ENCODE measurements at regions not wholly inside any gene's neighbourhood (a gene's known extent, or its start where the extent isn't known, plus 50 kb on each side); places are given as distances from the start of the nearest gene placed in this dataset.

- H3K9ac ChIP-seq, result no peak overlapping the region
- TF ChIP-seq CTCF (IDR thresholded peaks at IDR 0.05), result no peak
- no peak overlapping the region for H3K4me2 ChIP-seq (ENCODE audit: low read length)
- no peaks in the 10 kb centered on the region for H3K79me2 ChIP-seq
- no peaks in the 10 kb centered on the region for H3K36me3 ChIP-seq (ENCODE audit: control insufficient read depth, insufficient read depth, low read length)
- H3K27ac ChIP-seq, result no peak overlapping the region
- H2AFZ ChIP-seq, result no peak overlapping the region
- no peak overlapping the region for H3K4me3 ChIP-seq (ENCODE audit: low read depth, low read length)
- H3K27me3 ChIP-seq (ENCODE audit: control insufficient read depth, insufficient read depth, low read length), result no peaks in the 10 kb centered on the region
- H3K9me3 ChIP-seq (ENCODE audit: control insufficient read depth, low read length), result no peaks in the 10 kb centered on the region
- H3K4me1 ChIP-seq, result no peaks in the 10 kb centered on the region
Measured at GRCh38 chr3:154786724-154787123, 293.4 kb upstream of the MME start.

DNA sequence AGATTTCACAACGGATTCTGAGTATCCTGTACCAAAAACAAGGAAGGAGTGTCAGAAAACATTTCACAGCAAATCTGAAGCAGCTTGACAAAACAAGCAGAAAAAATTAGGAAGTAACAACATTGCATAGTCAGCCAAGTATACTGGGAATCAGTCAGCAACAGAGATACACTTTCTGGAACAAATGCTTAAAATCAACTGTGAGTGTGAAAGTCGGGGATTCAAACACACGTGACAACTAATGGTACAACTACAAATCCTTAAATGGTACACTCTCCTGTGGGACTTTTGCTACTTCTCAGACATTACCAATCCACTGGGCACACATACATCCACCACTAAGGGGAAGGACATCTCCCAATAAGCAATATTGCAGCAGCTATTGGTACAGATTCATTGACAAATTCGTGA is 296.6 kb upstream of the MME start:
- no peaks in the 10 kb centered on the region for H3K4me1 ChIP-seq
- H3K79me2 ChIP-seq, result no peaks in the 10 kb centered on the region
- H3K4me3 ChIP-seq (ENCODE audit: low read depth, low read length), result no peak overlapping the region
- H3K27me3 ChIP-seq (ENCODE audit: control insufficient read depth, insufficient read depth, low read length), result no peaks in the 10 kb centered on the region
- no peaks in the 10 kb centered on the region for H3K9me3 ChIP-seq (ENCODE audit: control insufficient read depth, low read length)
- H3K36me3 ChIP-seq (ENCODE audit: control insufficient read depth, insufficient read depth, low read length), result no peaks in the 10 kb centered on the region
- H3K4me2 ChIP-seq (ENCODE audit: low read length), result no peak overlapping the region
- H3K27ac ChIP-seq, result no peak overlapping the region
- no peak overlapping the region for H2AFZ ChIP-seq
- TF ChIP-seq CTCF (IDR thresholded peaks at IDR 0.05), result no peak
- no peak overlapping the region for H3K9ac ChIP-seq

DNA sequence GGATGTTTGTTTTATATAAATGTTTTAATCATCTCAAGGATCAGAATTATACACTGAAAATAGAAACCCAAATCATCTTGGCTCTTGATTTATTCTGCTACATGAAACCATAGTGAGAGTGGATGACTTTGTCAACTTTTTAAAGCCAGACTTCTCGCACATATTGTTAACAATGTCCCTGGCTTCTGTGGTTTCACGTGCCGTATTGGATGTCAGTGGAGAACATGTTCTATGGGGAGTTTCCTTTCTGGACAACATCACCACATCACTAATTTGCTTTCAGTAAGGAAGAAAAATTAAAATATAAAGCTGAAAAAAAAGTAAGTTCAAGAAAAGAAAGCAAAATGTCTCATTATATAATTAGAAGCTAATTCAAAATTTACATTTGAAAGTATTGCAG is 297.1 kb upstream of the MME start:
- no peaks in the 10 kb centered on the region for H3K9me3 ChIP-seq (ENCODE audit: control insufficient read depth, low read length)
- no peak overlapping the region for H3K9ac ChIP-seq
- H3K36me3 ChIP-seq (ENCODE audit: control insufficient read depth, insufficient read depth, low read length), result no peaks in the 10 kb centered on the region
- no peak overlapping the region for H3K27ac ChIP-seq
- no peaks in the 10 kb centered on the region for H3K4me1 ChIP-seq
- H3K4me3 ChIP-seq (ENCODE audit: low read depth, low read length), result no peak overlapping the region
- no peak for TF ChIP-seq CTCF (IDR thresholded peaks at IDR 0.05)
- no peaks in the 10 kb centered on the region for H3K27me3 ChIP-seq (ENCODE audit: control insufficient read depth, insufficient read depth, low read length)
- H2AFZ ChIP-seq, result no peak overlapping the region
- H3K4me2 ChIP-seq (ENCODE audit: low read length), result no peak overlapping the region
- H3K79me2 ChIP-seq, result no peaks in the 10 kb centered on the region

DNA sequence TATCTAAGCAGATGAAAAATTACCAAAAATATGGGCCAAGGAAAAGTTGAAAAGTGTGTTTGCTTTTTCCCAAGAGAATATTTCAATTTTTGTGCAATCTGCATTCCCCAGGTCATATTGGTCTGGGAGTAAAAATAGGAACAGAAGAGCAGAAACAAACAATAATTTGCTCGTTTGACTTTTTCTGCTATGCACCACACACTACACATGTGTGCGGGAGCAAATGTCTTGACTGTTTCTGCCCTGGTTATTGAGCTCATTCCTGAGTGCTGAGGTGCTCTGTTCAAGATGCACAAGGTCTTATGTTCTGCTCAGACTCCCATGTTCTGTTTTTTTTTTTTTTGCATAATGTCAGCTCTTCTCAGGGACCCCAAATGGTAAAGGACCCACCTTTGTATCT is 298.0 kb upstream of the MME start:
- Histone ChIP-seq H3K4me3 (ENCODE audit: low read depth, low read length) (no peak overlapping the region), H3K79me2 (no peaks in the 10 kb centered on the region), H3K4me2 (ENCODE audit: low read length) (no peak overlapping the region), H3K9ac (no peak overlapping the region), H3K4me1 (no peaks in the 10 kb centered on the region), H2AFZ (no peak overlapping the region), H3K27me3 (ENCODE audit: control insufficient read depth, insufficient read depth, low read length) (no peaks in the 10 kb centered on the region), H3K36me3 (ENCODE audit: control insufficient read depth, insufficient read depth, low read length) (no peaks in the 10 kb centered on the region), H3K9me3 (ENCODE audit: control insufficient read depth, low read length) (no peaks in the 10 kb centered on the region), H3K27ac (no peak overlapping the region)
- no peak for TF ChIP-seq CTCF (IDR thresholded peaks at IDR 0.05)

DNA sequence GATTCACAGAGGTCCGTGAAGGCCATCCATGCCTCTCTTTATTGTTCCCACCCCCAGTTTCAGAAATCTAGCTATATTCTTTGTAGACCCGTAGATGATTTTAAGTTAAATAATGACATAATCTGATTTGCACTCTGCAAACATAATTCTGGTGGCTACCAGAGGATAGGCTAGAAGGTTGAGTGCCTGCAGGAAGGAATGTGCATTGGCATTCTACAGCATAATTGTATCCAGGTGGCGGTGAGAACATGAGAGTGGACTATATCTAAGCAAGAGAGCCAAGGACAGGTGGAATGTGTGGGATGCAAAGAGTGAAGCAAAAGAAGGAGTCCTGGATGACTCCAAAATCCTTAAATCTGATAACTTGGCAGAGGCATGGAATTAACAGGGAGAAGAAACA is 298.5 kb upstream of the MME start:
- no peak overlapping the region for H3K27ac ChIP-seq
- H3K4me2 ChIP-seq (ENCODE audit: low read length), result no peak overlapping the region

More for the DNA sequence above, 298.5 kb upstream of the MME start:
- H3K4me1 ChIP-seq, result no peaks in the 10 kb centered on the region
- H3K9ac ChIP-seq, result no peak overlapping the region
- no peak overlapping the region for H3K4me3 ChIP-seq (ENCODE audit: low read depth, low read length)
- H3K79me2 ChIP-seq, result no peaks in the 10 kb centered on the region
- no peaks in the 10 kb centered on the region for H3K27me3 ChIP-seq (ENCODE audit: control insufficient read depth, insufficient read depth, low read length)
- H3K36me3 ChIP-seq (ENCODE audit: control insufficient read depth, insufficient read depth, low read length), result no peaks in the 10 kb centered on the region
- TF ChIP-seq CTCF (IDR thresholded peaks at IDR 0.05), result no peak
- H3K9me3 ChIP-seq (ENCODE audit: control insufficient read depth, low read length), result no peaks in the 10 kb centered on the region
- H2AFZ ChIP-seq, result no peak overlapping the region

All from parathyroid adenoma (tissue), 2 donors.